Panc1 (cell line): ENCODE measurements at regions not wholly inside any gene's neighbourhood (a gene's known extent, or its start where the extent isn't known, plus 50 kb on each side); places are given as distances from the start of the nearest gene placed in this dataset.

Experiments used
- ATAC-seq: fragments of 200-7000 bp; cut with Tn5 transposase; 2 replicates; pipeline ENCODE4 v1.9.1; 2020; ENCODE audit warnings: mild to moderate bottlenecking, moderate library complexity
- BruUV-seq: library from RNA; stranded (reverse); fragments of 400-500 nt; replicated peaks from 2 replicates; lab custom pipeline; 2021; lab: Mats Ljungman, UMichigan
- CTCF ChIA-PET: fragments of 300-600 bp; sonication (Branson Sonifier 250); formaldehyde crosslinking; loops from one replicate; lab custom pipeline; 2022; ENCODE audit warnings: antibody characterized with exemption; lab: Charles Lee
- POLR2A ChIA-PET: fragments of 300-600 bp; sonication (Branson Sonifier 250); formaldehyde crosslinking; loops from one replicate; lab custom pipeline; 2022; ENCODE audit warnings: antibody characterized with exemption; lab: Charles Lee
- DNase-seq: peaks from one replicate; pipeline ENCODE4 v3.0.0-alpha.2; 2010; ENCODE audit warnings: low read depth, low spot score
- H3K27ac ChIP-seq: 2 replicates; pipeline ENCODE4 v1.5.1; 2011; ENCODE audit warnings: mild to moderate bottlenecking, low read length, inconsistent platforms
- H3K27me3 ChIP-seq: fragments of 200-500 bp; sonication (Bioruptor generic); 2 replicates; pipeline ENCODE4 v1.6.0; 2014; ENCODE audit warnings: low read length, inconsistent platforms; ENCODE audit not compliant: control insufficient read depth, insufficient read depth
- H3K36me3 ChIP-seq: fragments of 200-500 bp; sonication (Bioruptor generic); 2 replicates; pipeline ENCODE4 v1.5.1; 2014; ENCODE audit warnings: inconsistent platforms, mild to moderate bottlenecking, low read length, moderate library complexity; ENCODE audit not compliant: control insufficient read depth, insufficient read depth
- H3K4me1 ChIP-seq: 2 replicates; pipeline ENCODE4 v1.5.1; 2011; ENCODE audit warnings: inconsistent platforms, mild to moderate bottlenecking, low read length, moderate library complexity; ENCODE audit not compliant: control insufficient read depth, insufficient read depth
- H3K4me3 ChIP-seq, 2 experiments: 2 replicates each; pipeline ENCODE4 v1.5.1; 2011 to 2012; ENCODE audit warnings: low read depth in 2 of 2, low read length in 2 of 2, mild to moderate bottlenecking in 2 of 2, inconsistent platforms in 1 of 2, moderate library complexity in 1 of 2
- H3K9me3 ChIP-seq: fragments of 200-500 bp; sonication (Bioruptor generic); 2 replicates; pipeline ENCODE4 v1.5.1; 2014; ENCODE audit warnings: low read depth, mild to moderate bottlenecking, inconsistent platforms, low read length, moderate library complexity; ENCODE audit not compliant: control insufficient read depth, insufficient read depth
- CTCF ChIP-seq: fragments of 450-650 bp; IDR thresholded peaks from 2 replicates; pipeline ENCODE4 v1.5.1; 2017; ENCODE audit warnings: mild to moderate bottlenecking
- POLR2AphosphoS5 ChIP-seq: IDR thresholded peaks from 2 replicates; pipeline ENCODE4 v1.6.1; 2012; ENCODE audit warnings: mild to moderate bottlenecking, low read depth, low read length, moderate library complexity
- REST ChIP-seq, 2 experiments: IDR thresholded peaks; 2 replicates each; pipeline ENCODE4 v1.6.1; 2011 to 2012; ENCODE audit warnings: low read depth in 2 of 2, control low read depth in 1 of 2, low read length in 1 of 2, mild to moderate bottlenecking in 1 of 2, moderate library complexity in 1 of 2; ENCODE audit not compliant: insufficient read depth in 1 of 2
- SIN3A ChIP-seq: IDR thresholded peaks from 2 replicates; pipeline ENCODE4 v1.6.1; 2012; ENCODE audit warnings: low read depth, mild to moderate bottlenecking, low read length, moderate library complexity, borderline replicate concordance; ENCODE audit not compliant: insufficient read depth
- TCF7L2 ChIP-seq: IDR thresholded peaks from 2 replicates; pipeline ENCODE4 v1.6.1; 2011; ENCODE audit warnings: mild to moderate bottlenecking, low read depth, low read length, inconsistent platforms
- in situ Hi-C: cut with HindIII; loops from 2 replicates; pipeline ENCODE4 v1.10.0; 2016; ENCODE audit warnings: low sequenced_read_pairs, low pct_unique_long_range_greater_than_20kb
- intact Hi-C: fragments of 100-400 bp; cut with micrococcal nuclease; formaldehyde crosslinking; loops from one replicate; pipeline ENCODE4 v1.10.0; 2022; ENCODE audit not compliant: unreplicated experiment

DNA sequence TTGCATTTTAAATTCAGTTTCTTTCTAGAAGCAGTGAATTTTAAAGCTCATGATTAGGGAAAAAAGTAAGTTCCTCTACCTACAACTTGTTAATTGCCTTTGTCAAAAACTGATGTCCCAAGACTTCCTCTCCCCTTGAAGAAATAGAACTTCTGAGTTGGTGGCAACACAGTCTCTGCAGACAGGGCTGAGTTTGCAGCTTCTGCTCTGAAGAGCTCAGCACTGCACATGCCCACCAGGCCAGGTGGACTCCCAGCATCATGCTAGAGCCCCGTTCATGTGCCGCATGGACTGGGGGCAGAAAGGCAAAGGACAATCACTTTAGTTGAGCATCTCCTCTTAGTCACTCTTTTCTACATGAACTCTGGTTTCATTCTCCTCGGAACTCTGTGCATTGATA, 620.1 kb downstream of the VRK1 start:
- in situ Hi-C loops, result no loop called here
- no peaks in the 10 kb centered on the region for H3K9me3 ChIP-seq
- no TSS peak for BruUV-seq
- no peak for TF ChIP-seq REST (IDR thresholded peaks at IDR 0.05; ENCODE audit: insufficient read depth in 1 of 2, low read depth in 2 of 2, low read length in 1 of 2)
- TF ChIP-seq TCF7L2, result no peak
- no peak for TF ChIP-seq CTCF
- no peak for TF ChIP-seq SIN3A
- no peak for TF ChIP-seq POLR2AphosphoS5
- ChIA-PET CTCF (no interaction called here), POLR2A (no interaction called here)
- intact Hi-C loops, result no loop called here
- H3K27me3 ChIP-seq, result no peaks in the 10 kb centered on the region
- ATAC-seq, result no peak
- no peaks in the 10 kb centered on the region for H3K4me1 ChIP-seq
- no peak overlapping the region for H3K27ac ChIP-seq
- H3K4me3 ChIP-seq, result no peak overlapping the region
- DNase-seq, result no peak
- H3K36me3 ChIP-seq, result no peaks in the 10 kb centered on the region

- no TSS peak for BruUV-seq
- no peaks in the 10 kb centered on the region for H3K4me1 ChIP-seq
- intact Hi-C loops (no loop called here), in situ Hi-C loops (no loop called here)
- DNase-seq, result no peak
- POLR2A ChIA-PET, result no interaction called here
- H3K27ac ChIP-seq, result no peak overlapping the region
- CTCF ChIA-PET, result no interaction called here
- H3K9me3 ChIP-seq, result no peaks in the 10 kb centered on the region
- TF ChIP-seq SIN3A, result no peak
- no peak for TF ChIP-seq TCF7L2
- TF ChIP-seq CTCF, result no peak
- no peak for TF ChIP-seq POLR2AphosphoS5
- TF ChIP-seq REST (IDR thresholded peaks at IDR 0.05; ENCODE audit: insufficient read depth in 1 of 2, low read depth in 2 of 2, low read length in 1 of 2), result no peak
- no peaks in the 10 kb centered on the region; the same call in 1 of the 2 replicates for H3K27me3 ChIP-seq
- no peak for ATAC-seq
- no peaks in the 10 kb centered on the region for H3K36me3 ChIP-seq
- H3K4me3 ChIP-seq, result no peak overlapping the region
These were observed 623.0 kb downstream of the VRK1 start for GRCh38 chr14:97420211-97420610.
